ENCODE measurements at regions not wholly inside any gene's neighbourhood (a gene's known extent, or its start where the extent isn't known, plus 50 kb on each side); places are given as distances from the start of the nearest gene placed in this dataset.

DNA sequence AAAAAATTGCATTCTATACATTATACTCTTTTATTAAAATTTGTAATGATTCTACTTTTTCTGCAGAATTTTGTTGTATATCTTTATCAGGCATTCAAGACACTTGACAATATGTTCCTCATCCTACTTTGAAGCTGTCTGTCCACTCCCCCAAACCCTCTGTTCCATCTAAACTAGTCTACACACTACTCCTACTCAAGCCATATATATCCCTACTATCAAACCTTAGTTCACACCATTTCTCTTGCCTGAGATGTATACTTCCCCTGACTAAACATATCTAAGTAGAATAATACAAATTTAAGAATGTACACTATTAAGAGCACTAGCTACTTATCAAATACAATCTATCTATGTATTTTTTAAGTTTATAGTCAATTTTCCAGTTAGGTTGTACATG, 107.1 kb upstream of the FTMT start:
- Mint-ChIP-seq H3K27me3 (ENCODE audit: low read depth) (no peaks in the 10 kb centered on the region), H3K27ac (no peak overlapping the region), H3K9me3 (peaks cover 12% of the 10 kb centered on the region), H3K4me1 (peaks cover 3% of the 10 kb centered on the region), H3K36me3 (no peaks in the 10 kb centered on the region), H3K4me3 (no peak overlapping the region)
- TF ChIP-seq, protein P1, sequence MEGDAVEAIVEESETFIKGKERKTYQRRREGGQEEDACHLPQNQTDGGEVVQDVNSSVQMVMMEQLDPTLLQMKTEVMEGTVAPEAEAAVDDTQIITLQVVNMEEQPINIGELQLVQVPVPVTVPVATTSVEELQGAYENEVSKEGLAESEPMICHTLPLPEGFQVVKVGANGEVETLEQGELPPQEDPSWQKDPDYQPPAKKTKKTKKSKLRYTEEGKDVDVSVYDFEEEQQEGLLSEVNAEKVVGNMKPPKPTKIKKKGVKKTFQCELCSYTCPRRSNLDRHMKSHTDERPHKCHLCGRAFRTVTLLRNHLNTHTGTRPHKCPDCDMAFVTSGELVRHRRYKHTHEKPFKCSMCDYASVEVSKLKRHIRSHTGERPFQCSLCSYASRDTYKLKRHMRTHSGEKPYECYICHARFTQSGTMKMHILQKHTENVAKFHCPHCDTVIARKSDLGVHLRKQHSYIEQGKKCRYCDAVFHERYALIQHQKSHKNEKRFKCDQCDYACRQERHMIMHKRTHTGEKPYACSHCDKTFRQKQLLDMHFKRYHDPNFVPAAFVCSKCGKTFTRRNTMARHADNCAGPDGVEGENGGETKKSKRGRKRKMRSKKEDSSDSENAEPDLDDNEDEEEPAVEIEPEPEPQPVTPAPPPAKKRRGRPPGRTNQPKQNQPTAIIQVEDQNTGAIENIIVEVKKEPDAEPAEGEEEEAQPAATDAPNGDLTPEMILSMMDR (IDR thresholded peaks at IDR 0.05; ENCODE audit: unreplicated experiment) = no peak
- no peak for DNase-seq (ENCODE audit: low spot score in 2 of 2, unreplicated experiment in 2 of 2)

DNA sequence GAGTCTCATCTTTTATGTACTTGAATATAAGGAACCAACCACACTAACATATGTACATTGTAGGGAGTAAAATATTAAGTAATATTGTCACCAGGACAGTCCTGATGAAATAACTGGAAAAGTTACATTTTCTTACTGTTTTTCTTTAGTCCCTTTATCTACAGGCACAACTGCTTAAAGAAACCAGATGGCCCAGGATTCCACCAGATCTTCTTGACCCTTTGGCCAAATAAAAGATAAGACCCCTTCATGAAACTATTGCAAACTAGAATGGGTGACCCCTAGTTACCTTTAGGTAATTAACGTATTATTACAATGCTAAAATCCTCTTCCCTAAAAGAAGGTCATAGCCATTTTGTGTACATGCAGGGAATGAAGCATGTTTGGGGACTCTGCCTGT, 106.3 kb upstream of the FTMT start:
- peaks cover 6% of the 10 kb centered on the region for H3K9me3 Mint-ChIP-seq
- TF ChIP-seq, protein P1 (IDR thresholded peaks at IDR 0.05; ENCODE audit: unreplicated experiment) = no peak
- H3K27me3 Mint-ChIP-seq (ENCODE audit: low read depth) = no peaks in the 10 kb centered on the region
- H3K36me3 Mint-ChIP-seq = no peaks in the 10 kb centered on the region
- H3K4me3 Mint-ChIP-seq = no peak overlapping the region
- no peak for DNase-seq (ENCODE audit: low spot score in 2 of 2, unreplicated experiment in 2 of 2)
- no peak overlapping the region for H3K27ac Mint-ChIP-seq
- H3K4me1 Mint-ChIP-seq = peaks cover 3% of the 10 kb centered on the region

- no peak for DNase-seq (ENCODE audit: low spot score in 2 of 2, unreplicated experiment in 2 of 2)
- H3K4me3 Mint-ChIP-seq = no peak overlapping the region
- no peaks in the 10 kb centered on the region for H3K27me3 Mint-ChIP-seq (ENCODE audit: low read depth)
- no peak overlapping the region for H3K27ac Mint-ChIP-seq
- no peaks in the 10 kb centered on the region for H3K9me3 Mint-ChIP-seq
- TF ChIP-seq, protein P1 (IDR thresholded peaks at IDR 0.05; ENCODE audit: unreplicated experiment) = no peak
- H3K36me3 Mint-ChIP-seq = no peaks in the 10 kb centered on the region
- peaks cover 3% of the 10 kb centered on the region for H3K4me1 Mint-ChIP-seq
Measured at GRCh38 chr5:121746763-121747162, 104.9 kb upstream of the FTMT start.

DNA sequence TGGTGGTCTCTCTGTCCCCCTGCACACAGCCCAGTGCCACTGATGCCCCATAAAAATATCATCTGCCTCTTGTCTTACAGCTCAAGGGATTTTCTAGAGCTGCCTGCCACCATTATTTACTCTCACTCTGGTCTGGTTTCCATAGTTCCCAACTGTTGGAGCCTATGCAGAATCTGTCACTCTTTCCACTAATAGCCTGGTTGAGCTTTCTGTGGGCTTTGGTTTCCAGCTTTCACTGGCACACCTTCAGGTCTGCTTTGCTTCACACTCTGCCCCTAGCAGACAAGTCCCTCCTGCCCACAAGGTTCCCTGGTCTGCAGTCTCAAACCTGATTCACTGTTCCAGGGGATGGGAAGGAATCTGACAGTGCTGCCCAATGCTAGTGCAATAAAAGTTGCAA, 103.0 kb upstream of the FTMT start:
- no peaks in the 10 kb centered on the region for H3K36me3 Mint-ChIP-seq
- no peak overlapping the region for H3K4me3 Mint-ChIP-seq
- no peak for DNase-seq (ENCODE audit: low spot score in 2 of 2, unreplicated experiment in 2 of 2)
- H3K9me3 Mint-ChIP-seq = no peaks in the 10 kb centered on the region
- TF ChIP-seq, protein P1 (IDR thresholded peaks at IDR 0.05; ENCODE audit: unreplicated experiment) = no peak
- H3K4me1 Mint-ChIP-seq = peaks cover 3% of the 10 kb centered on the region
- no peaks in the 10 kb centered on the region for H3K27me3 Mint-ChIP-seq (ENCODE audit: low read depth)
- H3K27ac Mint-ChIP-seq = no peak overlapping the region

GRCh38 chr5:121752149-121752548, 99.5 kb upstream of the FTMT start:
- TF ChIP-seq, protein P1 (IDR thresholded peaks at IDR 0.05; ENCODE audit: unreplicated experiment) = no peak
- Mint-ChIP-seq H3K9me3 (no peaks in the 10 kb centered on the region), H3K36me3 (no peaks in the 10 kb centered on the region)

GRCh38 chr5:121755266-121755665, 96.4 kb upstream of the FTMT start:
- no peak for DNase-seq (ENCODE audit: low spot score in 2 of 2, unreplicated experiment in 2 of 2)
- Mint-ChIP-seq H3K4me3 (no peak overlapping the region), H3K27ac (no peak overlapping the region), H3K27me3 (ENCODE audit: low read depth) (no peaks in the 10 kb centered on the region), H3K36me3 (no peaks in the 10 kb centered on the region), H3K4me1 (peaks cover 9% of the 10 kb centered on the region), H3K9me3 (peaks cover 7% of the 10 kb centered on the region)
- TF ChIP-seq, protein P1 (IDR thresholded peaks at IDR 0.05; ENCODE audit: unreplicated experiment) = no peak

More at GRCh38 chr5:121752149-121752548, 99.5 kb upstream of the FTMT start:
- Mint-ChIP-seq H3K4me1 (peaks cover 9% of the 10 kb centered on the region), H3K27ac (no peak overlapping the region), H3K27me3 (ENCODE audit: low read depth) (no peaks in the 10 kb centered on the region), H3K4me3 (no peak overlapping the region)
- DNase-seq (ENCODE audit: low spot score in 2 of 2, unreplicated experiment in 2 of 2) = no peak

Measured in mesothelial cell of epicardium (in vitro differentiated cells).